Esophagus (tissue), 2 donors: ENCODE measurements at regions not wholly inside any gene's neighbourhood (a gene's known extent, or its start where the extent isn't known, plus 50 kb on each side); places are given as distances from the start of the nearest gene placed in this dataset.

Source experiments
- H3K27ac ChIP-seq, 2 donors: one replicate each; pipeline ENCODE4 v1.5.1; 2013; ENCODE audit warnings: low read depth in 2 of 2, mild to moderate bottlenecking in 2 of 2, inconsistent platforms in 1 of 2, low read length in 1 of 2, moderate library complexity in 1 of 2
- H3K27me3 ChIP-seq, 2 donors: one replicate each; pipeline ENCODE4 v1.6.1; 2013; ENCODE audit warnings: low read length in 2 of 2, control low read depth in 1 of 2, mild to moderate bottlenecking in 1 of 2; ENCODE audit not compliant: insufficient read depth in 2 of 2, control insufficient read depth in 1 of 2
- H3K36me3 ChIP-seq, 2 donors: one replicate each; pipeline ENCODE4 v1.6.1; 2013; ENCODE audit warnings: low read length in 1 of 2; ENCODE audit not compliant: control insufficient read depth in 2 of 2, insufficient read depth in 2 of 2
- H3K4me1 ChIP-seq, 2 donors: one replicate each; pipeline ENCODE4 v1.6.1; 2013; ENCODE audit warnings: low read length in 1 of 2; ENCODE audit not compliant: control insufficient read depth in 2 of 2, insufficient read depth in 2 of 2
- H3K4me3 ChIP-seq, 2 donors: one replicate each; pipeline ENCODE4 v1.5.1; 2013; ENCODE audit warnings: low read length in 2 of 2, mild to moderate bottlenecking in 2 of 2, low read depth in 1 of 2, moderate library complexity in 1 of 2
- H3K9me3 ChIP-seq, 2 donors: one replicate each; pipeline ENCODE4 v1.6.1; 2013; ENCODE audit warnings: mild to moderate bottlenecking in 2 of 2, low read depth in 1 of 2, low read length in 1 of 2, moderate library complexity in 1 of 2; ENCODE audit not compliant: control insufficient read depth in 2 of 2, insufficient read depth in 1 of 2
- WGBS, 2 donors: extraction: QIAGEN DNeasy Blood & Tissue Kit; methylation state at CpG; one replicate each; pipeline ENCODE4 v1.1.7; 2013; 5-methylcytosine and 5-hydroxymethylcytosine counted together
- donor health status: healthy with polysubstance abuse.
- donor health status: Bipolar disorder and iron deficiency.

DNA sequence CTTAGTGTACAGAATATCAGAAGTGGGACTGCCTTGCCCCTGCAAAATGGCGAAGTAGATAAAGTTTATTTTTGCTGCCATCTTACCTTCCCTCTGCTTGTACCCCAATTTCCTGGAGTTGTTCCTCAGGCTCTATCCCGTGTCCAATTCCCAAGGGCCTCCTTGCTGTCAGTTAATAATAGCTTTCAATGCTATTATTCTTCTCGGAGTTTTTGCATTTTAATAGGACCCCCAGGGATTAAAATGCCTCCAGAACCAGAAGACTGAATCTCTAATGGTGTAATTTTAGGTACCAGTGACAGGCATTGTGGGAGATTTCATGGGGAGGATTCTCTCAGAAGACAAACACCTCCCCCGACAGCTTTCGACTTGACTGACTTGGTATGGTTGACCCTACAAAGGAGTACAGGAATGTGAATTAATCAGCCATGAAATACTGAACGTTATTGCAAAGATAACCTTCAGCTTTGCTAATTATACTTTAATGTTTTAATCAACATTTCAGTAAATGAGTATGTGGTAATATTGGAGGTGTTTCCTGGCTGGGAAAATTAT is 75.2 kb downstream of the ZNF22 start:
- 44 to 47% methylated on average over 6 of the region's 6 CpGs for WGBS, 2 donors
- no peak overlapping the region for H3K27ac ChIP-seq
- H3K4me1 ChIP-seq, result no peaks in the 10 kb centered on the region
- H3K36me3 ChIP-seq, result no peaks in the 10 kb centered on the region
- peaks cover 0 to 2% of the 10 kb centered on the region in 2 donors for H3K9me3 ChIP-seq
- no peaks in the 10 kb centered on the region for H3K27me3 ChIP-seq
- H3K4me3 ChIP-seq, result no peak overlapping the region

DNA sequence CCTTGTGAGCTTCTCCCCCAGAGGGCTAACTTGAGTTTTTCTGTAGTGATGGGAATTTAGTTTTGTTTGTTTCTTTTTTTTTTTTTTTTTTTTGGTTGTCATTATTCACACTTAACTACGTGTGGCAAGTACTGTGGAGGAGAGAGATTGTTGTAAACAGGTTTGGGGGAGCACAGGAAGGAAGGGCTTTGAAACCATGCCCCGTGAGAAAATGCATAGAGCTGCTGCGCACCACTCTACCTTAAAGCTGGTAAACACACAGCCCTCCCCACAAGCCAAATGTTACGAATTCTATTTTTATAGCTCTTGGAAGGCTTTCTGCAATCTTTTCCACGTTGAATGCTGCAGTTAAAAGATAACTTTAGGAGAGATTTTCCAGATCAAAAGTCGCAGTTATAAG is 76.2 kb downstream of the ZNF22 start:
- peaks cover 0 to 2% of the 10 kb centered on the region in 2 donors for H3K9me3 ChIP-seq
- no peaks in the 10 kb centered on the region for H3K36me3 ChIP-seq
- 24 to 27% methylated on average over 6 of the region's 6 CpGs for WGBS, 2 donors
- no peak overlapping the region for H3K4me3 ChIP-seq
- H3K27me3 ChIP-seq, result no peaks in the 10 kb centered on the region
- no peaks in the 10 kb centered on the region for H3K4me1 ChIP-seq
- no peak overlapping the region for H3K27ac ChIP-seq

DNA sequence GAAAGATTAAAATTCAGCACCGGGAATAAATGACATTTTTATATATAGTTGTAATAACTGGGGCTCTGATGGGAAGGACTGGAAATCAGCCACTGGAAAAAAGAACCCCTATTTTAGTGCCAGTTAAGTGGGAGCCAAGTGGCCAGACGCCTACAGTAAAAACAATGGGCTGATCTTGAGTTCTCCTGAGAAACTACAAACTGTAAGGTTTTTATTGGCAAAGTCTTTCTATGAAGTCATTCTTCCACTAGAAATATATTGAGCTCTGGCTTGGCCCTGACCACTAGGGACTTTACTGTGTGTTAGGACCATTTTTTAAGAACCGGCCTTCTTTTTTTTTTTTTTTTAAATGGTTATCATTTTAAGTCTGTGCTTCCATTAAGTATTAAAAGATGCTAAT is 79.6 kb downstream of the ZNF22 start:
- no peaks in the 10 kb centered on the region for H3K27me3 ChIP-seq
- H3K4me3 ChIP-seq, result no peak overlapping the region
- no peaks in the 10 kb centered on the region for H3K4me1 ChIP-seq
- no peaks in the 10 kb centered on the region for H3K36me3 ChIP-seq
- no peak overlapping the region for H3K27ac ChIP-seq
- 75 to 80% methylated on average over 3 of the region's 3 CpGs for WGBS, 2 donors
- H3K9me3 ChIP-seq, result no peaks in the 10 kb centered on the region

DNA sequence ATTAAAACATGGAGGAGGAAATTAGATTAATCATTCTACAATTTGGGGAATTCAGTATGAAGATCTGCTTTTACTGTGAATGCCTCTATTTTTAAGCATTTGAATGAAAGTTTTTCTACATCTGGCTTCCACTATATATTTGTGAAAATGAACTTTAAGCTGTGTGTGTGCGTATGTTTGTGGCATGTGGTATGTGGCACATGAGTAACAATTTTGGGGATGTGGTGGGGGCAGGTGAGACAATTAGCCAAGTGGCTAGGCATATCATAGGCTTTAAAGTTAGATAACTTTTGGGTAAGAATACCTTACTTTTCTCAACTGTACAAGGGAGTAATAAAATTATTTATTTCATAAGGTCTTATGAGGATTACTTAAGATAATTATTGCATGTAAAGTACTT is 81.5 kb downstream of the ZNF22 start:
- H3K4me1 ChIP-seq, result no peaks in the 10 kb centered on the region
- peaks cover 0 to 3% of the 10 kb centered on the region in 2 donors for H3K9me3 ChIP-seq
- H3K27me3 ChIP-seq, result no peaks in the 10 kb centered on the region
- H3K4me3 ChIP-seq, result no peak overlapping the region
- no peak overlapping the region for H3K27ac ChIP-seq
- WGBS, 2 donors, result 86% methylated on average over 1 of the region's 1 CpG
- no peaks in the 10 kb centered on the region for H3K36me3 ChIP-seq

DNA sequence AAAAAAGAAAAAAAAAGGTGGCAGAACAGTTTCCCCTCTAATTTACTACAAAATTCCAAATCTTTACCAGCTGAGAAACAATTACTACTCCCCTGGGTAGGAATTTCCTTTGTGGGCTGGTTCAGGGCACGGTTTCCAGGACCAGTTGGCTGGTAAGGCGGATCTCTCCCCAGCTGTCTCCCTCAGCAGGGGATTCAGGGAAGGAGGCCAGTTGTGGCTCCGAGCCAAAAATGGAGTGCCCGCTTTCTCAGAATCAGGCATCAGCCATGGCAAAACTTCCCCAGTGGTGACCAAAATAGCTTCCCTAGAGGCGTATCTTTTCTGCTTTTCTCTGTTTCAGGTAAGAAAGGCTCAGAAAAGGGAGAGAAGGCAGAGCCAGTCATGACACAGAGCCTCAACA is 91.2 kb downstream of the ZNF22 start:
- no peak overlapping the region for H3K27ac ChIP-seq
- no peaks in the 10 kb centered on the region for H3K9me3 ChIP-seq
- no peaks in the 10 kb centered on the region for H3K36me3 ChIP-seq
- H3K4me3 ChIP-seq, result no peak overlapping the region
- H3K27me3 ChIP-seq, result no peaks in the 10 kb centered on the region
- WGBS, 2 donors, result 75 to 82% methylated on average over 5 of the region's 5 CpGs
- H3K4me1 ChIP-seq, result no peaks in the 10 kb centered on the region

DNA sequence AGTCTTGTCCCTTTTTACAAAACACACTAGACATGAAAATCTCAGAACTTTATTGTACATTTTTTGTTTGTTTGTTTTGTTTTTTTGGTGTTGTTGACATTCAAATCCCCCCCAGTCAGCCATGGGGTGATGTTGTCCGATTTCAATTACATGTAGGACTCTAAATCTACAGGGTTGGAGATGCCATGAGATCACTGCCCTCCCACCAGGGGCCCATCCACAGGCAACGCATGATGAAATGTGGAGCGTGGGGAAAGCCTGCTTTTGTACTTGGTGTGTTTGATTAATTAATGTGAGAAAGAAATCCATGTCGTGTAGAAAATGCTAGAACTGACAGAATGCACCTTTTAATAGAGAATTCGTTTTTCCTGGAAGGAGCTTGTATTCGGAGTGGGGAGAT is 93.2 kb downstream of the ZNF22 start:
- no peaks in the 10 kb centered on the region for H3K36me3 ChIP-seq
- H3K9me3 ChIP-seq, result no peaks in the 10 kb centered on the region
- no peak overlapping the region for H3K4me3 ChIP-seq
- no peaks in the 10 kb centered on the region for H3K27me3 ChIP-seq
- no peak overlapping the region for H3K27ac ChIP-seq
- H3K4me1 ChIP-seq, result no peaks in the 10 kb centered on the region
- WGBS, 2 donors, result 82 to 85% methylated on average over 6 of the region's 6 CpGs

DNA sequence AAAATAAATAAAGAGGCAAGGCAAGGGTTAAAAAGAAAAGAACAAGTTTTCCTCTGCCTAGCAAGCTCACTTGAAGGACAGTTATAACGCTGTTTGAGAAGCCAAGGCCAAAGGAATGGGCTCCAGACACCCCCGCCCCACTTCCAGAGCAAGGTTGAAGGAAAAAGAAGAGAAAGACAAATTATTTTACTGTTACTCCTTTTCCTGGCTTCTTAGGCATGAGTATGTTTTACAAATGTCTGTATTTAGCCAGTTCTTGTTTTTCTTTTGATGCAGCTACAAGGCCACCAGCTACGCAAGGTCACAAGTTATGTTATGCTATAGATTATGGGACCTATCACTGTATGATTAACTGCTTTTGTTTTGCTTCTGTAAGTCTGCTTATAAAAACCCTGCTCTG is 94.6 kb downstream of the ZNF22 start:
- H3K27ac ChIP-seq, result no peak overlapping the region
- H3K27me3 ChIP-seq, result peaks cover 0 to under 1% of the 10 kb centered on the region in 2 donors
- H3K4me3 ChIP-seq, result no peak overlapping the region
- no peaks in the 10 kb centered on the region for H3K9me3 ChIP-seq
- H3K36me3 ChIP-seq, result no peaks in the 10 kb centered on the region
- H3K4me1 ChIP-seq, result no peaks in the 10 kb centered on the region
- WGBS, 2 donors, result 42 to 51% methylated on average over 3 of the region's 3 CpGs

DNA sequence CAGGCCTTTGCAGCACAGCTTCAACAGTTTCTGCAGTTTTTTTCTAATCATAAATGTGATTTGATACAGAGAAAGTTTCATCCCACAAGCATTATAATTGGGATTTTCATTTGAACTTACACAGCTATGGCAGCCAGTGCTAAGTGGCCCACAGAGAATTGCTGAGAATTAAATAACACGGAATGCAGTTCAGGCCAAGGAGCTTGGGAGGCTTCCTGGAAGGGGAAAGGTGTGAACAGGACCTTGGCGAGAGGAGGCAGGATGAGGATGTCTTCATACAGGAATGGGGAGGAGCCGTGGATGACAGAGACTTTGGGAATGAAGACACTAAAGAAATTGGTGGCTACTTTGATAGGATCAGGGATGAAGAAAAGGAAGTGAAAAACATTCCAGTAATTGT is 95.3 kb downstream of the ZNF22 start:
- WGBS, 2 donors, result 63 to 66% methylated on average over 3 of the region's 3 CpGs
- H3K4me3 ChIP-seq, result no peak overlapping the region
- no peaks in the 10 kb centered on the region for H3K9me3 ChIP-seq
- no peaks in the 10 kb centered on the region for H3K36me3 ChIP-seq
- peaks cover 0 to 2% of the 10 kb centered on the region in 2 donors for H3K27me3 ChIP-seq
- H3K4me1 ChIP-seq, result no peaks in the 10 kb centered on the region
- H3K27ac ChIP-seq, result no peak overlapping the region

DNA sequence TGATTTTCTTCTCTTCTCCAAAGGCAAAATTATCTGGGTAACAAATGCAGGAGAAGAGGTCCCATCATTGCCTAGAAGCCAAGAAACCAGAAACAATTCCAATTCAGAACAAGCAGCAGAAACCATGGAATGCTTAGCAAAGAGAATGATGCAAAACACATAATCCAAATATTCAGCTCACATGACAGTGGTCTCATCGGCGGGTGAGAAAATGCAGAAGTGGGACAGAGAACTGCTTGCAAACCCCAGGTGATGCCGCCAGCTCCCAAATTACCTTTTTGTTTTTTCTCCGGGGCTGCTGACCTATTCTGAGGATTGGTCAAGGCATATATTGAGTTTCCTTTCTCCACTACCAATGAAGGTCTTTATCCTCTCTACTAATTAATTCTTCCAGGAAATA is 99.7 kb downstream of the ZNF22 start:
- WGBS, 2 donors, result 68 to 73% methylated on average over 4 of the region's 4 CpGs
- no peak overlapping the region for H3K27ac ChIP-seq

DNA sequence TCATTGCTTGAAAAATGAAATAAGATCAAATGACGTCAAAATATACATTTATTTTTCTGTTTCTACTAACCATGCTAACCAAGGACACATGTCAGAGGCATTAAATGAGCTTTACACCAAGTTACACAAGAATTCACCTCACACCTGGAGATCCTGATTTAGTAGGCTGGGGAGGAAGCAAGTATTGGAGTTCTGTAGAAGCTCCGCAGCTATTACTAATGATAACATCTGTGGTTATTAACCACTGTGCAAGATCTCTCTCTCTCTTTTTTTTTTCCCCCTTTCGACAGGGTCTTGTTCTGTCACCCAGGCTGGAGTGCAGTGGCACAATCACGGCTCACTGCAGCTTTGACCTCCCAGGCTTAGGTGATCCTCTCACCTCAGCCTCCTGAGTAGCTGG is 104.0 kb downstream of the ZNF22 start:
- 51 to 62% methylated on average over 4 of the region's 4 CpGs for WGBS, 2 donors
- Histone ChIP-seq H3K4me3 (no peak overlapping the region), H3K27me3 (peaks cover 0 to 2% of the 10 kb centered on the region in 2 donors), H3K9me3 (no peaks in the 10 kb centered on the region), H3K4me1 (no peaks in the 10 kb centered on the region), H3K36me3 (no peaks in the 10 kb centered on the region), H3K27ac (no peak overlapping the region)

More for the DNA sequence above, 99.7 kb downstream of the ZNF22 start:
- Histone ChIP-seq H3K4me3 (no peak overlapping the region), H3K27me3 (peaks cover 0 to 2% of the 10 kb centered on the region in 2 donors), H3K4me1 (no peaks in the 10 kb centered on the region), H3K36me3 (no peaks in the 10 kb centered on the region), H3K9me3 (no peaks in the 10 kb centered on the region)
